DND-41 (cell line): ENCODE measurements at regions not wholly inside any gene's neighbourhood (a gene's known extent, or its start where the extent isn't known, plus 50 kb on each side); places are given as distances from the start of the nearest gene placed in this dataset.

Experiments used
- CTCF ChIP-seq: IDR thresholded peaks from 2 replicates; pipeline ENCODE4 v1.5.1; 2012; ENCODE audit warnings: borderline replicate concordance, low read length, moderate library complexity, mild to moderate bottlenecking; ENCODE audit not compliant: poor library complexity, severe bottlenecking; ENCODE audit errors: extremely low read depth
- EZH2 ChIP-seq: IDR thresholded peaks from 3 replicates; pipeline ENCODE4 v1.6.1; 2012; ENCODE audit warnings: borderline replicate concordance, low read depth, mild to moderate bottlenecking, moderate library complexity, low read length, inconsistent platforms; ENCODE audit not compliant: severe bottlenecking

DNA sequence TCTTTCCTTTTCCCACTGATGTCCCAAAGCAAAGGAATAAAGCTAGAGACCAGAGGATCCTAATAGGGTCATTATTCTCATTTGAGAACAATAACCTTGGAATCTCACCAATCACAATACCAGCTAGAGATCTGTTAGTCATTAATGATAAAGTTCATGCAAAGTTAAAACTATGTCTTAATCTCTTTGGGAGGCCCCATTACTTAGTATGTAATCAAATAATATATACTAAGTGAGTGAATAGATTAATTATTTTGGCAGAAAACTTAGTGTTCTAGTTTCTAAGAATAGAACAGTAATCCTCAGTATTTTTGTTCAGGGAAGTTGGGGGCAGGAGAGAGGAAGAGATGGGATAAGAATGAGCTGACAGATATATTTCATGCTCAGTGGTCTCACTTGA is 227.2 kb downstream of the MTERF1 start:
- no peak for TF ChIP-seq EZH2
- TF ChIP-seq CTCF: no peak
